ENCODE measurements at regions not wholly inside any gene's neighbourhood (a gene's known extent, or its start where the extent isn't known, plus 50 kb on each side); places are given as distances from the start of the nearest gene placed in this dataset.

GRCh38 chr6:164214066-164214465 lies 799.5 kb downstream of the QKI start:
- no peak for DNase-seq (ENCODE audit: low spot score)

GRCh38 chr6:164211254-164211653 lies 796.7 kb downstream of the QKI start:
- no peak for DNase-seq (ENCODE audit: low spot score)

GRCh38 chr6:164210783-164211182 lies 796.3 kb downstream of the QKI start:
- no peak for DNase-seq (ENCODE audit: low spot score)

- no peak for DNase-seq (ENCODE audit: low spot score)
These were observed 795.8 kb downstream of the QKI start for GRCh38 chr6:164210323-164210722.

- no peak for DNase-seq (ENCODE audit: low spot score)
These were observed 793.9 kb downstream of the QKI start for GRCh38 chr6:164208371-164208770.

GRCh38 chr6:164206807-164207423 lies 792.4 kb downstream of the QKI start:
- DNase-seq (ENCODE audit: low spot score): no peak

GRCh38 chr6:164200071-164200470 lies 785.6 kb downstream of the QKI start:
- DNase-seq (ENCODE audit: low spot score): no peak

- no peak for DNase-seq (ENCODE audit: low spot score)
These were observed 781.4 kb downstream of the QKI start for GRCh38 chr6:164195942-164196281.

- no peak for DNase-seq (ENCODE audit: low spot score)
These were observed 780.9 kb downstream of the QKI start for GRCh38 chr6:164195278-164195941.

- no peak for DNase-seq (ENCODE audit: low spot score)
These were observed 774.3 kb downstream of the QKI start for GRCh38 chr6:164188861-164189260.

GRCh38 chr6:164185471-164185871 lies 771.0 kb downstream of the QKI start:
- DNase-seq (ENCODE audit: low spot score): peak; percentile 28

GRCh38 chr6:164184410-164184809 lies 769.9 kb downstream of the QKI start:
- no peak for DNase-seq (ENCODE audit: low spot score)

GRCh38 chr6:164183556-164184123 lies 769.1 kb downstream of the QKI start:
- no peak for DNase-seq (ENCODE audit: low spot score)

- no peak for DNase-seq (ENCODE audit: low spot score)
These were observed 764.3 kb downstream of the QKI start for GRCh38 chr6:164178679-164179332.

- DNase-seq (ENCODE audit: low spot score): no peak
These were observed 754.8 kb downstream of the QKI start for GRCh38 chr6:164169355-164169754.

GRCh38 chr6:164168595-164168994 lies 754.1 kb downstream of the QKI start:
- no peak for DNase-seq (ENCODE audit: low spot score)

- peak; percentile 35 for DNase-seq (ENCODE audit: low spot score)
These were observed 753.4 kb downstream of the QKI start for GRCh38 chr6:164167873-164168405.

GRCh38 chr6:164166996-164167395 lies 752.5 kb downstream of the QKI start:
- no peak for DNase-seq (ENCODE audit: low spot score)

GRCh38 chr6:164166515-164166914 lies 752.0 kb downstream of the QKI start:
- no peak for DNase-seq (ENCODE audit: low spot score)

- DNase-seq (ENCODE audit: low spot score): no peak
These were observed 750.4 kb downstream of the QKI start for GRCh38 chr6:164164876-164165275.

GRCh38 chr6:164163239-164163638 lies 748.7 kb downstream of the QKI start:
- no peak for DNase-seq (ENCODE audit: low spot score)

- no peak for DNase-seq (ENCODE audit: low spot score)
These were observed 744.5 kb downstream of the QKI start for GRCh38 chr6:164159061-164159460.

- DNase-seq (ENCODE audit: low spot score): no peak
These were observed 740.1 kb downstream of the QKI start for GRCh38 chr6:164154588-164154987.
